Vagina (tissue), 2 donors: ENCODE measurements at regions not wholly inside any gene's neighbourhood (a gene's known extent, or its start where the extent isn't known, plus 50 kb on each side); places are given as distances from the start of the nearest gene placed in this dataset.

Source experiments
- POLR2AphosphoS5 ChIP-seq, 2 donors: sonication (generic); formaldehyde crosslinking; IDR thresholded peaks; one replicate each; pipeline ENCODE4 v1.9.0; 2017; ENCODE audit warnings: antibody characterized with exemption in 2 of 2, mild to moderate bottlenecking in 2 of 2, low read depth in 1 of 2; ENCODE audit not compliant: insufficient read depth in 1 of 2
- TF ChIP-seq, protein P1 (sequence below), 3 experiments: fragments of 450-650 bp in 2 of 3; fragments of 200-600 bp in 1 of 3; sonication (generic) in 1 of 3; IDR thresholded peaks; one replicate each; pipeline ENCODE4 v1.5.1; 2017 to 2019; ENCODE audit warnings: antibody characterized with exemption in 3 of 3, mild to moderate bottlenecking in 2 of 3, moderate library complexity in 2 of 3

DNA sequence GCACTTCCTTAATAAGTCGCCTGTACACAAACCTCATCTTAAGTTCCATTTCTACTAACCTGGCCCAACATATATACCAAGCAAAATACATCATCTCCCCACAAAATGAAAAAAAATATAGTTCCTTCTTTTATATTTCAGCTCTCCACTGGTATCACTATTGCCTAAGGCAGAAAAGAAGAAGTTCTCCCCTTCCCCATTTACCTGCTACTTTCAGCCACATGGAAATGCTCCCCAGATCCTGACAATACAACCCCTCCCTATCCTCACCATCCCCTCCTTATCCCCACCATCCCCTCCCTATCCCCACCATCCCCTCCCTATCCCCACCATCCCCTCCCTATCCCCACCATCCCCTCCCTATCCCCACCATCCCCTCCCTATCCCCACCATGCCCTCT, 175.7 kb downstream of the LINC00237 start:
- TF ChIP-seq, protein P1, sequence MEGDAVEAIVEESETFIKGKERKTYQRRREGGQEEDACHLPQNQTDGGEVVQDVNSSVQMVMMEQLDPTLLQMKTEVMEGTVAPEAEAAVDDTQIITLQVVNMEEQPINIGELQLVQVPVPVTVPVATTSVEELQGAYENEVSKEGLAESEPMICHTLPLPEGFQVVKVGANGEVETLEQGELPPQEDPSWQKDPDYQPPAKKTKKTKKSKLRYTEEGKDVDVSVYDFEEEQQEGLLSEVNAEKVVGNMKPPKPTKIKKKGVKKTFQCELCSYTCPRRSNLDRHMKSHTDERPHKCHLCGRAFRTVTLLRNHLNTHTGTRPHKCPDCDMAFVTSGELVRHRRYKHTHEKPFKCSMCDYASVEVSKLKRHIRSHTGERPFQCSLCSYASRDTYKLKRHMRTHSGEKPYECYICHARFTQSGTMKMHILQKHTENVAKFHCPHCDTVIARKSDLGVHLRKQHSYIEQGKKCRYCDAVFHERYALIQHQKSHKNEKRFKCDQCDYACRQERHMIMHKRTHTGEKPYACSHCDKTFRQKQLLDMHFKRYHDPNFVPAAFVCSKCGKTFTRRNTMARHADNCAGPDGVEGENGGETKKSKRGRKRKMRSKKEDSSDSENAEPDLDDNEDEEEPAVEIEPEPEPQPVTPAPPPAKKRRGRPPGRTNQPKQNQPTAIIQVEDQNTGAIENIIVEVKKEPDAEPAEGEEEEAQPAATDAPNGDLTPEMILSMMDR (IDR thresholded peaks at IDR 0.05): no peak
- no peak for TF ChIP-seq POLR2AphosphoS5 (IDR thresholded peaks at IDR 0.05; ENCODE audit: insufficient read depth in 1 of 2, low read depth in 1 of 2)
